SU-DHL-6 (cell line): ENCODE measurements at regions not wholly inside any gene's neighbourhood (a gene's known extent, or its start where the extent isn't known, plus 50 kb on each side); places are given as distances from the start of the nearest gene placed in this dataset.

ENCODE experiments used
- EZH2phosphoT487 ChIP-seq: fragments of 200-600 bp; sonication (generic), shearing (Covaris generic); conservative IDR thresholded peaks from 2 replicates; pipeline ENCODE4 v1.6.1; 2018; ENCODE audit warnings: mild to moderate bottlenecking, antibody characterized with exemption, low read length, moderate library complexity, mixed read lengths
- TF ChIP-seq, protein P1 (sequence below): fragments of 200-600 bp; sonication (generic); IDR thresholded peaks from one replicate; pipeline ENCODE4 v1.5.1; 2017; ENCODE audit warnings: antibody characterized with exemption, mild to moderate bottlenecking, low read length, moderate library complexity; ENCODE audit not compliant: insufficient read depth, poor library complexity, severe bottlenecking

- TF ChIP-seq, protein P1, sequence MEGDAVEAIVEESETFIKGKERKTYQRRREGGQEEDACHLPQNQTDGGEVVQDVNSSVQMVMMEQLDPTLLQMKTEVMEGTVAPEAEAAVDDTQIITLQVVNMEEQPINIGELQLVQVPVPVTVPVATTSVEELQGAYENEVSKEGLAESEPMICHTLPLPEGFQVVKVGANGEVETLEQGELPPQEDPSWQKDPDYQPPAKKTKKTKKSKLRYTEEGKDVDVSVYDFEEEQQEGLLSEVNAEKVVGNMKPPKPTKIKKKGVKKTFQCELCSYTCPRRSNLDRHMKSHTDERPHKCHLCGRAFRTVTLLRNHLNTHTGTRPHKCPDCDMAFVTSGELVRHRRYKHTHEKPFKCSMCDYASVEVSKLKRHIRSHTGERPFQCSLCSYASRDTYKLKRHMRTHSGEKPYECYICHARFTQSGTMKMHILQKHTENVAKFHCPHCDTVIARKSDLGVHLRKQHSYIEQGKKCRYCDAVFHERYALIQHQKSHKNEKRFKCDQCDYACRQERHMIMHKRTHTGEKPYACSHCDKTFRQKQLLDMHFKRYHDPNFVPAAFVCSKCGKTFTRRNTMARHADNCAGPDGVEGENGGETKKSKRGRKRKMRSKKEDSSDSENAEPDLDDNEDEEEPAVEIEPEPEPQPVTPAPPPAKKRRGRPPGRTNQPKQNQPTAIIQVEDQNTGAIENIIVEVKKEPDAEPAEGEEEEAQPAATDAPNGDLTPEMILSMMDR: no peak
- TF ChIP-seq EZH2phosphoT487: no peak
These were observed 883.5 kb downstream of the IGSF11 start for GRCh38 chr3:118151164-118151563.
